ENCODE measurements at regions not wholly inside any gene's neighbourhood (a gene's known extent, or its start where the extent isn't known, plus 50 kb on each side); places are given as distances from the start of the nearest gene placed in this dataset.

DNA sequence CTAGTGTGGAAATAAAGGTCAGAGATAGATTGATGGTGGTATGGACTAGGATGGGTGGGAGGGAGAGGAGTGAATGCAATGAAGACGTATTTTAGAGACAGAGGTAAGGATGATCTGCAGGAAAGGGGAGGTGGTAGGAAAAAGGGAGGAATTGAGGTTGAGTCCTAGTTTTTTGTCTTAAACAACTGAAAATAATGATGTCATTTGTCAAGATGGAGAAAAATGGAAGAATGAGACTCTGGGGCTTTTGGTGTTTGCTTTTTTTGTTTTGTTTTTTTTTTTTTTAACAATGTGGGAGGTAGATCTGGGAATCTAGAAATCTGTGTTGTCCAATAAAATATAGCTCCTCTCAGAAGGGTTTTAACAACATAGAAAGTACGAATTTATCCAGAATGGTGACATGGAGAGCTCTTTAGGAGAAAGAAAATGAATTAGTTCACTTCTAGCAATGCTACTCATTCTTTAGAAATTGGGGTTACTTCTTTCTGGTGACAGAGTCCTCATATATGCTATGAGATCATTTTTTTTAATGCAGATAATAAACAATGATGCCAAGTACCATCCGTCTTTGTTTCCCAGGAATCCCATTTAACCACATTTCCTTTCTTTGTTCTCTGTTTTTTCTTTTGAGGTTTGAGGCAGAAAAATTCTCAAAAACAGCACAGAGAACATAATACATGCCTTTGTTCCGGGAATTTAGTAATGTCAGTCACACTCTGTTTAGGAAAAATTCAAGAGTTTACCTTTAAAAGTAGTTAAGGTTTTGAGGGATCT, 225.3 kb upstream of the COX10 start:
- H3K4me3 ChIP-seq: no peak overlapping the region
- H3K4me2 ChIP-seq: no peak overlapping the region
- peaks cover 3% of the 10 kb centered on the region; the same call in 2 of the 3 replicates for H3K9me3 Mint-ChIP-seq
- no peak overlapping the region for H3K4me3 Mint-ChIP-seq
- no peaks in the 10 kb centered on the region for H3K79me2 ChIP-seq (replicated peaks; ENCODE audit: insufficient read depth)
- H3K36me3 Mint-ChIP-seq (ENCODE audit: low read depth): no peaks in the 10 kb centered on the region
- H3K9me2 ChIP-seq (ENCODE audit: insufficient read depth): no peaks in the 10 kb centered on the region
- H3K27ac ChIP-seq (ENCODE audit: low read depth): no peak overlapping the region
- no peaks in the 10 kb centered on the region for H3K4me1 ChIP-seq (ENCODE audit: insufficient read depth)
- H3K27ac Mint-ChIP-seq: no peak overlapping the region
- H3K4me1 Mint-ChIP-seq: no peaks in the 10 kb centered on the region
- no peak overlapping the region for H2AFZ ChIP-seq
- ATAC-seq: no peak
- H4K20me1 ChIP-seq (replicated peaks; ENCODE audit: insufficient read depth): no peaks in the 10 kb centered on the region
- H3K36me3 ChIP-seq (ENCODE audit: insufficient read depth): no peaks in the 10 kb centered on the region
- H3F3A ChIP-seq (replicated peaks; ENCODE audit: low read depth): no peaks in the 10 kb centered on the region
- no peak for TF ChIP-seq ZNF114 (CRISPR knock-in tag; IDR thresholded peaks at IDR 0.05)
- no peak for TF ChIP-seq EZH2 (IDR thresholded peaks at IDR 0.05; ENCODE audit: low read depth, unreplicated experiment)
- TF ChIP-seq CTCF (conservative IDR thresholded peaks at IDR 0.05; ENCODE audit: low read depth in 2 of 2): no peak
- TF ChIP-seq, protein P1, sequence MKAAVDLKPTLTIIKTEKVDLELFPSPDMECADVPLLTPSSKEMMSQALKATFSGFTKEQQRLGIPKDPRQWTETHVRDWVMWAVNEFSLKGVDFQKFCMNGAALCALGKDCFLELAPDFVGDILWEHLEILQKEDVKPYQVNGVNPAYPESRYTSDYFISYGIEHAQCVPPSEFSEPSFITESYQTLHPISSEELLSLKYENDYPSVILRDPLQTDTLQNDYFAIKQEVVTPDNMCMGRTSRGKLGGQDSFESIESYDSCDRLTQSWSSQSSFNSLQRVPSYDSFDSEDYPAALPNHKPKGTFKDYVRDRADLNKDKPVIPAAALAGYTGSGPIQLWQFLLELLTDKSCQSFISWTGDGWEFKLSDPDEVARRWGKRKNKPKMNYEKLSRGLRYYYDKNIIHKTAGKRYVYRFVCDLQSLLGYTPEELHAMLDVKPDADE (IDR thresholded peaks at IDR 0.05): no peak
- TF ChIP-seq CREB1 (CRISPR knock-in tag; IDR thresholded peaks at IDR 0.05; ENCODE audit: low read depth): no peak
- no peak for TF ChIP-seq ZNF331 (CRISPR knock-in tag; IDR thresholded peaks at IDR 0.05; ENCODE audit: low read depth)
- TF ChIP-seq EZH2phosphoT487 (IDR thresholded peaks at IDR 0.05; ENCODE audit: unreplicated experiment): no peak
- no peak for TF ChIP-seq STAT1 (IDR thresholded peaks at IDR 0.05; ENCODE audit: unreplicated experiment)
- TF ChIP-seq JUNB (IDR thresholded peaks at IDR 0.05; ENCODE audit: unreplicated experiment): no peak
- no peak for TF ChIP-seq ZNF462 (CRISPR knock-in tag; IDR thresholded peaks at IDR 0.05)
- no peak for TF ChIP-seq POLR2AphosphoS5 (IDR thresholded peaks at IDR 0.05; ENCODE audit: low read depth)
- TF ChIP-seq REST (IDR thresholded peaks at IDR 0.05; ENCODE audit: unreplicated experiment): no peak
- TF ChIP-seq NANOG (IDR thresholded peaks at IDR 0.05; ENCODE audit: borderline replicate concordance): no peak
- H3K27me3 ChIP-seq (ENCODE audit: insufficient read depth): no peaks in the 10 kb centered on the region
- no peak for DNase-seq (ENCODE audit: low spot score)
- H3K27me3 Mint-ChIP-seq (ENCODE audit: insufficient read depth, low read depth, poor library complexity): peaks cover 3% of the 10 kb centered on the region

Data from GM23338 (cell line).